ENCODE measurements at regions not wholly inside any gene's neighbourhood (a gene's known extent, or its start where the extent isn't known, plus 50 kb on each side); places are given as distances from the start of the nearest gene placed in this dataset.

- H3K4me3 Mint-ChIP-seq = no peak overlapping the region
- H3K36me3 Mint-ChIP-seq = no peaks in the 10 kb centered on the region
- no peak overlapping the region for H3K27ac Mint-ChIP-seq
- ATAC-seq (ENCODE audit: low read depth) (no peak), DNase-seq (no peak)
- no peaks in the 10 kb centered on the region for H3K4me1 Mint-ChIP-seq
- peaks cover 14% of the 10 kb centered on the region for H3K27me3 Mint-ChIP-seq
- POLR2A ChIA-PET = no interaction called here
- H3K9me3 Mint-ChIP-seq = no peaks in the 10 kb centered on the region
Measured at GRCh38 chr4:73001885-73002284, 67.6 kb downstream of the COX18 start.

DNA sequence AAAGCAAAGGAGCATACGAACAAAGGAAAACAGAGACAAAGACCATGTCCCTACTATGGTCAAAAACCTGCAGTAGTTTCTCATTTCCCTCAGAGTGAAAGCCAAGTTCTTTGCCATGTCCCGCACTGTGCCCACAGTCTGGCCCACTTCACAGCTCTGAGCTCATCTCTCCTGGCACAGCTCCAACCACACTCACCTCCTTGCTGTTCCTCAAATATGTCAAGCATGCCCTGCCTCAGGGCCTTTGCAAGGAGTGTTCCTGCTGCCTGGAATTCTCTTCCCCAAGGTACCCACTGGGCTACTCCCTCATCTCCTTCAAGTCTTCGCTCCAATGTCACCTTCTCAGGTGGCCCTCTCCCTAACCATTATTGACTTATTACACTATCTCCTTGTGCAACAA lies 72.1 kb downstream of the COX18 start:
- no peak overlapping the region for H3K4me3 Mint-ChIP-seq
- POLR2A ChIA-PET = no interaction called here
- no peaks in the 10 kb centered on the region for H3K36me3 Mint-ChIP-seq
- H3K27me3 Mint-ChIP-seq = peaks cover 8% of the 10 kb centered on the region
- no peaks in the 10 kb centered on the region for H3K9me3 Mint-ChIP-seq
- DNase-seq (no peak), ATAC-seq (ENCODE audit: low read depth) (no peak)
- no peak overlapping the region for H3K27ac Mint-ChIP-seq
- H3K4me1 Mint-ChIP-seq = no peaks in the 10 kb centered on the region

GRCh38 chr4:72994670-72995069 lies 74.8 kb downstream of the COX18 start:
- H3K36me3 Mint-ChIP-seq = no peaks in the 10 kb centered on the region
- POLR2A ChIA-PET = no interaction called here
- no peak overlapping the region for H3K4me3 Mint-ChIP-seq
- H3K27me3 Mint-ChIP-seq = peaks cover 7% of the 10 kb centered on the region
- H3K4me1 Mint-ChIP-seq = no peaks in the 10 kb centered on the region
- no peak for ATAC-seq (ENCODE audit: low read depth)
- H3K9me3 Mint-ChIP-seq = no peaks in the 10 kb centered on the region
- no peak overlapping the region for H3K27ac Mint-ChIP-seq
- DNase-seq = no peak

DNA sequence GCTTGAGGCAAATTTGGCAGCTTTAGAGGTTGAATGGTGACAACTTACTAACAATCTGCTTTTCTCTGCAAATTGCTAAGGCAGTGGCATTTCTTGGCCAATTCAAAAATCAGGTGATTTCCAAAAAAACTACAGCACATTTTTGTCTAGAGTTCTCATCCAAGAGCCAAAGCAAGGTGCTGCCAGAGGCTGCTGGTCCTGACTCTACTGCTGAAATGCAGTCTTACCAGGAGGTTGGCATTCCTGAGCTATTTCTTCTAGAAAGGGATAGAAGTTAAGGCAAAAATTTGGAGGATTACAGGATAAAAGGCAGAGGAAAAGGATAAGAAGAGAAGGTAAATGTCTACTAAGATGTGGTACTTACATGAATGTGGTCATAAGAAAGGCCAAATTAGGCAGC lies 75.6 kb downstream of the COX18 start:
- DNase-seq (no peak), ATAC-seq (ENCODE audit: low read depth) (no peak)
- peaks cover 2% of the 10 kb centered on the region for H3K27me3 Mint-ChIP-seq
- no peaks in the 10 kb centered on the region for H3K36me3 Mint-ChIP-seq
- POLR2A ChIA-PET = no interaction called here
- no peaks in the 10 kb centered on the region for H3K9me3 Mint-ChIP-seq
- no peaks in the 10 kb centered on the region for H3K4me1 Mint-ChIP-seq
- H3K27ac Mint-ChIP-seq = no peak overlapping the region
- H3K4me3 Mint-ChIP-seq = no peak overlapping the region

- Mint-ChIP-seq H3K36me3 (no peaks in the 10 kb centered on the region), H3K9me3 (no peaks in the 10 kb centered on the region), H3K27ac (no peak overlapping the region), H3K27me3 (peaks cover 2% of the 10 kb centered on the region), H3K4me1 (no peaks in the 10 kb centered on the region), H3K4me3 (no peak overlapping the region)
- ATAC-seq (ENCODE audit: low read depth) (no peak), DNase-seq (no peak)
- POLR2A ChIA-PET = no interaction called here
Measured at GRCh38 chr4:72991873-72992272, 77.6 kb downstream of the COX18 start.

- H3K27me3 Mint-ChIP-seq = no peaks in the 10 kb centered on the region
- no peaks in the 10 kb centered on the region for H3K36me3 Mint-ChIP-seq
- no peaks in the 10 kb centered on the region for H3K4me1 Mint-ChIP-seq
- no peak for DNase-seq
- no peak overlapping the region for H3K27ac Mint-ChIP-seq
- POLR2A ChIA-PET = no interaction called here
- no peak overlapping the region for H3K4me3 Mint-ChIP-seq
- no peak for ATAC-seq (ENCODE audit: low read depth)
- H3K9me3 Mint-ChIP-seq = no peaks in the 10 kb centered on the region
Measured at GRCh38 chr4:72987741-72988729, 81.5 kb downstream of the COX18 start.

DNA sequence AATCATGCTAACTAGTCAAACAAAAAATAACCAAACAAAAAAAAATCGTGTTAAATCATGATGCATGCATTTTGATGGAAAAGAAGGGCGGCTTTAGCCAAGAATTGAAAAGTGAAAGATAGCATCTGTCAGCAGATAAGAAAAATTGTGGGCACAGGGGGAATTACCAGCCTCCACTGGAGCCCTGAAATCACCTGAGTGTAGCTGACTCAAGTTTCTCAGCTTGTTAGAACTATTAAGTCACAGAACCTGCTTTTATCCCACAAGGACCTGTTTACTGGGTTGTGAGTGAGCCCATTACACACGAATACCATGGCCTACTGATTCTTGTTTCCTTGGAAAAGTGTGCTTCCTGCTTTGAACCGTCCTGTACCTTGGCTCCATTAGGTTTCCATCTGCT lies 85.2 kb downstream of the COX18 start:
- H3K9me3 Mint-ChIP-seq = no peaks in the 10 kb centered on the region
- no peaks in the 10 kb centered on the region for H3K27me3 Mint-ChIP-seq
- no peaks in the 10 kb centered on the region for H3K36me3 Mint-ChIP-seq
- POLR2A ChIA-PET = interaction anchor here (1.3 kb wide), 1 partner anchor 10 kb away, joined by 3 read pairs; no protein-coding TSS in a partner anchor
- no peak overlapping the region for H3K27ac Mint-ChIP-seq
- ATAC-seq (ENCODE audit: low read depth) = no peak
- no peak for DNase-seq
- H3K4me1 Mint-ChIP-seq = no peaks in the 10 kb centered on the region
- H3K4me3 Mint-ChIP-seq = no peak overlapping the region

DNA sequence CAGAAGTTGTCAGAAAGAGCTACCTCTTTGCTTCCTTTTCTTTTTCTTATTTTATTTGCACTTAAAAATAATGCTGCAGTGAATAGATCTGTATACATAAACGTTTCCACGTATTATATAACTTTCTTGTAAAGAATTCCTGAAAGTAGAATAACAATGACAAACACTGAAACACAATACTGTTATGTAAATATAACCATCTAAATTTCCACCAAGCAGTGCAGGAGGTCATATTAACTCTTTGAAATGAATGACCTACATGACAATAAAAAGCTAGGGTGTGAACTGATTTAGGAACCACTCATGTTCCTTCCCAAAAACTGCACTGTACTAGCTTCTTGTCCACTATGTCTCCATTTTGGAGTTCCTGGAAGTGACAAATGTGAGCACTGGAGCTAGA lies 85.8 kb downstream of the COX18 start:
- H3K27me3 Mint-ChIP-seq = no peaks in the 10 kb centered on the region
- no peak for DNase-seq
- H3K9me3 Mint-ChIP-seq = peaks cover 2% of the 10 kb centered on the region
- POLR2A ChIA-PET = interaction anchor here (1.3 kb wide), 1 partner anchor 10 kb away, joined by 3 read pairs; no protein-coding TSS in a partner anchor
- ATAC-seq (ENCODE audit: low read depth) = no peak
- no peaks in the 10 kb centered on the region for H3K4me1 Mint-ChIP-seq
- no peak overlapping the region for H3K4me3 Mint-ChIP-seq
- H3K27ac Mint-ChIP-seq = no peak overlapping the region
- H3K36me3 Mint-ChIP-seq = no peaks in the 10 kb centered on the region

- Mint-ChIP-seq H3K27ac (no peak overlapping the region), H3K4me1 (no peaks in the 10 kb centered on the region), H3K27me3 (peaks cover 10% of the 10 kb centered on the region), H3K36me3 (no peaks in the 10 kb centered on the region), H3K9me3 (peaks cover 2% of the 10 kb centered on the region), H3K4me3 (no peak overlapping the region)
- ATAC-seq (ENCODE audit: low read depth) = no peak
- POLR2A ChIA-PET = no interaction called here
- no peak for DNase-seq
Measured at GRCh38 chr4:72977936-72978485, 91.5 kb downstream of the COX18 start.

- POLR2A ChIA-PET = no interaction called here
- DNase-seq (no peak), ATAC-seq (ENCODE audit: low read depth) (no peak)
- no peak overlapping the region for H3K4me3 Mint-ChIP-seq
- H3K27me3 Mint-ChIP-seq = peaks cover 20% of the 10 kb centered on the region
- peaks cover 2% of the 10 kb centered on the region for H3K9me3 Mint-ChIP-seq
- no peak overlapping the region for H3K27ac Mint-ChIP-seq
- H3K4me1 Mint-ChIP-seq = no peaks in the 10 kb centered on the region
- no peaks in the 10 kb centered on the region for H3K36me3 Mint-ChIP-seq
Measured at GRCh38 chr4:72975488-72975784, 94.1 kb downstream of the COX18 start.

DNA sequence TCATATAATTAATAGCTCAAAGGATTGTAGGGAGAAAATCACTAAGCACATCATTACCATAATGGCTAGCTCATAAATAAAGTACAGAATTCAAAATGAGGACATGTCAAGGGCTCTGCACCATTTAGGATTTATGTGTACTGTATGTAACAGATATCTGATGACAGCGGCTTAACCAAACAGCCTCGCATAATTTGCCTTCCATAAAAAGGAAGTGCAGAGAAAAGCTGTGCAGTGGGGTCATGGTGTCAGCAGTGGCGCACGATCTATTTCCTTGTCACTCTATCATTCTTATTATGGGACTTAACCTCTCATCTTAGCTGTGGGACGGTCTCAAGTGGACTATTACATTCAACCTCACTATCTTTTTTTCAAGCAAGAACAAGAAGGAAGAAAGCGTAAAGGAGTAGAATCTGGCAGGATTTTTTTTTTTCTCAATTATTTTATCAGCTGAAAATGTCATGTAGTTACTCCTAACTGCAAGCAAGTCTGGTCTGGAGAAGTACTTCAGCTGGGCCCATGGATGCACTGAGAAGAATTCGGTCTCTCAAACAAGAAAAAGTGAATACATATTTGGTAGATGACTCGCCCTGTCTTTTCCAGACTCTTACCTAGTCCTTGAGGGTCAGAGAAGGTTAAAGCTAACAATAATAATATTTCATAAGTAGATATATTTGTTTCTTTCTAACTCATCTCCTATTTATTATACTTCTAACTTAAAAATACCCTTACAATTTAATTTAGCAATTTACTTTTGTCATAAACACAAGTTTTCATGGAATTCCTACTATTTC lies 94.6 kb downstream of the COX18 start:
- H3K4me3 Mint-ChIP-seq = no peak overlapping the region
- peaks cover 20% of the 10 kb centered on the region for H3K27me3 Mint-ChIP-seq
- no peak overlapping the region for H3K27ac Mint-ChIP-seq
- peaks cover 2% of the 10 kb centered on the region for H3K9me3 Mint-ChIP-seq
- no peaks in the 10 kb centered on the region for H3K4me1 Mint-ChIP-seq
- ATAC-seq (ENCODE audit: low read depth) = no peak
- no peak for DNase-seq
- POLR2A ChIA-PET = interaction anchor here (1.1 kb wide), 1 partner anchor 9 kb away, joined by 3 read pairs; no protein-coding TSS in a partner anchor
- H3K36me3 Mint-ChIP-seq = no peaks in the 10 kb centered on the region

DNA sequence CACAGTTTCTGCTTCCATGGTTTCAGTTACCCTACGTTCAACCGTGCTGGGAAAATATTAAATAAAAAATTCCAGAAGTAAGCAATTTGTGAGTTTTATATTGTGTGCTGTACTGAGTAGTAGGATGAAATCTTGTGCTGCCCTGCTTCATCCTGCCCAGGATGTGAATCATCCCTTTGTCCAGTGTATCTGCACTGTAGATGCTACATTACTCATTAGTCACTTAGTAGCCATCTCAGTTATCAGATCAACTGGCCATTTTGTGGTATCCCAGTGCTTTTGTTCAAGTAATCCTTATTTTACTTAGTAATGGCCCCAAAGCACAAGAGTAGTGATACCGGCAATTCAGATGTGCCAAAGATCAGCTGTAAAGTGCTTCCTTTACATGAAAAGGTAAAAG lies 97.9 kb downstream of the COX18 start:
- H3K4me3 Mint-ChIP-seq = no peak overlapping the region
- DNase-seq = no peak
- POLR2A ChIA-PET = no interaction called here
- peaks cover 18% of the 10 kb centered on the region for H3K27me3 Mint-ChIP-seq
- H3K9me3 Mint-ChIP-seq = no peaks in the 10 kb centered on the region
- ATAC-seq (ENCODE audit: low read depth) = no peak
- H3K27ac Mint-ChIP-seq = no peak overlapping the region
- no peaks in the 10 kb centered on the region for H3K4me1 Mint-ChIP-seq
- no peaks in the 10 kb centered on the region for H3K36me3 Mint-ChIP-seq

DNA sequence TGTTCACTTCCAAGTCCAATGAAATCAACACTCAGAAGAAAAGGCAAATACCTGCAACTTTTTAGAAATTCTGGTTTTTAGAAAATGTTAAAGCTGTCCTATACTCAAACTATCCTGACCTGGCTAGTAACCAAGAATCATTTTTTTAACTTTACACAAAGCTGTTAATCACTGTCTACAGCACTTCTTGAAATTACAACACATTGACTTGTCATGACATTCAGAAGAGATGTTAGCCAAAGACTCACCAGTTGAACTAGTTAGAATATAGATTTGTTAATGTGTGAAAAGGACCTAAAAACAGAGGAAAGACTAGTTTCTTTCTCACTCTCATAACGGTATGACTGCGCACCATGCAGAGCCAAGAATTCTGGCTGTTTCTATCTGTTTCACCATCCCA lies 98.8 kb downstream of the COX18 start:
- Mint-ChIP-seq H3K4me3 (no peak overlapping the region), H3K36me3 (no peaks in the 10 kb centered on the region), H3K27me3 (peaks cover 14% of the 10 kb centered on the region), H3K9me3 (no peaks in the 10 kb centered on the region), H3K4me1 (no peaks in the 10 kb centered on the region), H3K27ac (no peak overlapping the region)
- POLR2A ChIA-PET = no interaction called here
- ATAC-seq (ENCODE audit: low read depth) (no peak), DNase-seq (no peak)

GRCh38 chr4:72969976-72970375 lies 99.5 kb downstream of the COX18 start:
- DNase-seq (no peak), ATAC-seq (ENCODE audit: low read depth) (no peak)
- H3K9me3 Mint-ChIP-seq = no peaks in the 10 kb centered on the region
- H3K27ac Mint-ChIP-seq = no peak overlapping the region
- no peaks in the 10 kb centered on the region for H3K4me1 Mint-ChIP-seq
- H3K36me3 Mint-ChIP-seq = no peaks in the 10 kb centered on the region
- peaks cover 11% of the 10 kb centered on the region for H3K27me3 Mint-ChIP-seq
- no peak overlapping the region for H3K4me3 Mint-ChIP-seq
- POLR2A ChIA-PET = no interaction called here
